GM13977 (cell line): ENCODE measurements at regions not wholly inside any gene's neighbourhood (a gene's known extent, or its start where the extent isn't known, plus 50 kb on each side); places are given as distances from the start of the nearest gene placed in this dataset.
"Not testable (repeated sequence)": the region's sequence is repeated elsewhere in the genome, so short reads cannot be mapped to it uniquely, and the experiment has no call there.

Source experiments
- DNase-seq: peaks from one replicate; pipeline ENCODE4 v3.0.0; 2012; ENCODE audit warnings: low spot score
- CTCF ChIP-seq: IDR thresholded peaks from 2 replicates; pipeline ENCODE4 v1.5.1; 2012; ENCODE audit warnings: mild to moderate bottlenecking, control low read depth; ENCODE audit not compliant: insufficient read depth; ENCODE audit errors: extremely low read depth, missing control alignments
- in situ Hi-C: fragments of 300-500 bp; cut with MboI; formaldehyde crosslinking; loops from one replicate; pipeline ENCODE4 v1.12.0; 2022; ENCODE audit warnings: low sequenced_read_pairs, low pct_unique_long_range_greater_than_20kb, mixed read lengths, inconsistent platforms; ENCODE audit not compliant: unreplicated experiment

DNA sequence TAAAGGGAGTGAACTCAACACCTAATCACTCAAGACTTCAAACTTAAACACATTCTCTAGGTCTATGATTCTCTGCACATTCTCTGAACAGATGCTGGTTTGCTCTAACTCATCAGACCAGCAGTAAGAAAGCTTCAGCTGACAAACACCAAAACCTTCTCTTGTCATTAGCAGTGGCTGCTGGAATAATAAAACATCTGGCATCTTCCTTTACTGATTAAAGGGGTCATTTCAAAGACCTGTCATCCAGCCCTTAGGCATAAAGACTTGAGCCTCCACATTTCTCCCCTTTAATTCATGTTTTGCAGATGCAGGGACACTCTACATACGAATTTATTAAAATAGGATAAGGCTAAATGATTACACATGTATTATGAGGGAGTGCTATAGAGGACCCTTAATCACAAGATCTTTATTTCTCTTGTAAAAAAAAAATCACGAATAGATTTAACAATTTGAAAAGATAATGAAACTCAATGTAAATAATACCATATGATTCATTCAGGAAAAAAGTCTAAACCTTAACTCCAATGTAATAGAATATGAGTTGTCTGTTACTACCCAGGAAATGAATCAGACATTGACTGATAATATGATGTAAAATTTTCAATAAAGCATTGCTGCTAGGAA lies 152.4 kb upstream of the GNAI1 start:
- no peak for DNase-seq
- no peak for TF ChIP-seq CTCF
- in situ Hi-C loops: no loop called here

GRCh38 chr7:79980376-79980775 lies 154.3 kb upstream of the GNAI1 start:
- in situ Hi-C loops: no loop called here
- no peak for TF ChIP-seq CTCF
- no peak for DNase-seq

DNA sequence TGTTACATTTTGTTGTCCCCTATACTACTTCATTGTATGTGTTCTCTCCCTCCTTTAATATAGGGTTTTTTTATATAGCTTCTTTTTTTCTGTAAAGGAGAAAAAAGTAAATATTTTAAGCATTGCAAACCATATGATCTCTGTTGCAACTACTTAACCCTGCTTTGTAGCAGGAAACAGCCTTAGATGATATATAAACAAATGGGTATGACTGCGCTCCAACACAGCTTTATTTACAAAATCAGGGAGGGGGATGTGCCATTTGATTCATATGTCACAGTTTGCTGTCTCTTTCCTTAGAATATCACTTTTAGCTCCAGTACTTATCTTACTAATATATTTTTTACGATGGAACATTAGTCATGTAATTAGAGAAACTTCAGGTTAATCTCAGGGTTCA lies 155.2 kb upstream of the GNAI1 start:
- in situ Hi-C loops: no loop called here
- no peak for TF ChIP-seq CTCF
- no peak for DNase-seq

DNA sequence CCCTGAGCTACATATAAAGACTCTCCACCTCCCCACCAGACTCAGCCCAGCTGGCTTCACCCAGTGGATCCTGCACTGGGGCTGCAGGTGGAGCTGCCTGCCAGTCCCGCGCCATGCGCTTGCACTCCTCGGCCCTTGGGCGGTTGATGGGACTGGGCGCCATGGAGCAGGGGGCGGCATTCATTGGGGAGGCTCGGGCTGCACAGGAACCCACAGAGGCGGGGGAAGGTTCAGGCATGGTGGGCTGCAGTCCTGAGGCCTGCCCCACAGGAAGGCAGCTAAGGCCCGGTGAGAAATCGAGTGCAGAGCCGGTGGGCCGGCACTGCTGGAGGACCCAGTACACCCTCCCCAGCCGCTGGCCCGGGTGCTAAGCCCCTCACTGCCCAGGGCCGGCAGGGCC lies 157.2 kb upstream of the GNAI1 start:
- no peak for DNase-seq
- in situ Hi-C loops: no loop called here
- TF ChIP-seq CTCF: no peak

DNA sequence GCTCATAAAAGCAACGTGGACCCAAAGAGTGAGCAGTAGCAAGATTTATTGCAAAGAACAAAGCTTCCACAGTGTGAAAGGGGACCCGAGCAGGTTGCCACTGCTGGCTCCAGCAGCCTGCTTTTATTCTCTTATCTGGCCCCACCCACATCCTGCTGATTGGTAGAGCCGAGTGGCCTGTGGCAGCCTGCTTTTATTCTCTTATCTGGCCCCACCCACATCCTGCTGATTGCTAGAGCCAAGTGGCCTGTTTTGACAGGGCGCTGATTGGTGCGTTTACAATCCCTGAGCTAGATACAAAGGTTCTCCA lies 158.0 kb upstream of the GNAI1 start:
- in situ Hi-C loops: not testable (repeated sequence)

DNA sequence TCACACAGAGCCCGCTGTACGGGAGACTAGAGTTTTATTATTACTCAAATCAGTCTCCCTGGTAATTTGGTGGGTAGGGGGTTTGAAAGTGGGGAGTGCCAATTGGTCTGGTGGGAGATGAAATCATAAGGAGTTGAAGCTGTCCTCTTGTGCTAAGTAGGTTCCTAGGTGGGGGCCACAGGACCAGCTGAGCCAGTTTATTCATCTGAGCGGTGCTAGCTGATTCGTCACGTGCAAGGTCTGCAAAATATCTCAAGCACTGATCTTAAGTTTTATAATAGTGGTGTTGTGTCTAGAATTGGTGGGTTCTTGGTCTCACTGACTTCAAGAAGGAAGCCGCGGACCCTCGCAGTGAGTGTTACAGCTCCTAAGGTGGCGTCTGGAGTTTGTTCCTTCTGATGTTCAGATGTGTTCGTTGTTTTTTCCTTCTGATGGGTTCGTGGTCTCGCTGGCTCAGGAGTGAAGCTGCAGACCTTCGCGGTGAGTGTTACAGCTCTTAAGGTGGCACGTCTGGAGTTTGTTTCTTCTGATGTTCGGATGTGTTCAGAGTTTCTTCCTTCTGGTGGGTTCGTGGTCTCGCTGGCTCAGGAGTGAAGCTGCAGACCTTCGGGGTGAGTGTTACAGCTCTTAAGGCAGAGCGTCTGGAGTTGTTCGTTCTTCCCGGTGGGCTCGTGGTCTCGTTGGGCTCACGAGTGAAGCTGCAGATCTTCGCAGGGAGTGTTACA lies 158.5 kb upstream of the GNAI1 start:
- DNase-seq, in situ Hi-C loops: not testable (repeated sequence)

More for the DNA sequence above, 158.0 kb upstream of the GNAI1 start:
- not testable (repeated sequence) for DNase-seq

- TF ChIP-seq CTCF: no peak
- in situ Hi-C loops: no loop called here
- no peak for DNase-seq
Measured at GRCh38 chr7:79973455-79973854, 161.2 kb upstream of the GNAI1 start.

DNA sequence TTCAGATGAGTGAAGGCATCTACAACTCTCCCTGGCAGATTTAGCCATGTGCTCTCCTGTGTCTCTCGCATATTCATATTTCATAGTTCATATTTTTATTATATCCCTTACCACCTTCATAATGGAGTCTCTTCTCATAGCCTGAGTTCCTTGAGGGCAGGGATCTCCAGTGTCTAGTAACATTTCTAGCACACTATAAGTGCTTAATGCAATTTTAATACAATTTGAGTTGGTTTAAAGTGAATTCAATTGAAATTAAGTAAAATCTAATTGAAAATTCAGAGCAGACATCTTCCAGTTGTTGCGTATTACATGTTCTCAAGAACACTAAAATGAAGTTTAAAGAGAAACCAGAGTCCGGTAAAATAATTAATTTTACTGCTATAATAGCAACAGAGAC lies 163.6 kb upstream of the GNAI1 start:
- in situ Hi-C loops: no loop called here
- DNase-seq: no peak
- no peak for TF ChIP-seq CTCF
